Natural killer cell (primary cell): ENCODE measurements at regions not wholly inside any gene's neighbourhood (a gene's known extent, or its start where the extent isn't known, plus 50 kb on each side); places are given as distances from the start of the nearest gene placed in this dataset.
A peak's percentile ranks its signal among the peaks of the same experiment; 100 is the strongest.

Experiments used
- ATAC-seq, 3 donors: fragments of 150-1000 bp in 2 of 3; fragments of 200-7000 bp in 1 of 3; cut with Tn5 transposase; 1 replicate in 1 of 3; 2 replicates in 2 of 3; pipeline ENCODE4 v1.10.0; 2021; ENCODE audit warnings: mild to moderate bottlenecking in 2 of 3, moderate library complexity in 2 of 3
- DNase-seq, 2 donors: peaks; one replicate each; pipeline versions ENCODE4 v3.0.0 to v3.0.0-alpha.2; 2013 to 2021; ENCODE audit warnings: mixed read lengths in 1 of 2
- H3K27ac ChIP-seq: one replicate; pipeline ENCODE4 v1.5.1; 2013; ENCODE audit warnings: mild to moderate bottlenecking, low read length
- H3K27me3 ChIP-seq: one replicate; pipeline ENCODE4 v1.6.1; 2013; ENCODE audit warnings: low read length; ENCODE audit not compliant: control insufficient read depth, insufficient read depth
- H3K36me3 ChIP-seq: one replicate; pipeline ENCODE4 v1.6.1; 2013; ENCODE audit warnings: low read length; ENCODE audit not compliant: control insufficient read depth, insufficient read depth
- H3K4me1 ChIP-seq: one replicate; pipeline ENCODE4 v1.6.1; 2013; ENCODE audit warnings: low read length; ENCODE audit not compliant: control insufficient read depth, insufficient read depth
- H3K4me3 ChIP-seq: one replicate; pipeline ENCODE4 v1.5.1; 2013; ENCODE audit warnings: low read length
- H3K9me3 ChIP-seq: one replicate; pipeline ENCODE4 v1.6.1; 2013; ENCODE audit warnings: low read length; ENCODE audit not compliant: control insufficient read depth, insufficient read depth
- H3K27ac Mint-ChIP-seq, 2 donors: one replicate each; pipeline ENCODE4 v1.8.0; 2022; ENCODE audit warnings: mild to moderate bottlenecking in 2 of 2, mixed read lengths in 2 of 2, moderate library complexity in 1 of 2
- H3K27me3 Mint-ChIP-seq, 2 donors: one replicate each; pipeline ENCODE4 v1.8.0; 2022; ENCODE audit warnings: low read depth in 2 of 2, mixed read lengths in 2 of 2
- H3K36me3 Mint-ChIP-seq: one replicate; pipeline ENCODE4 v1.8.0; 2022; ENCODE audit warnings: mixed read lengths
- H3K4me1 Mint-ChIP-seq, 2 donors: one replicate each; pipeline ENCODE4 v1.8.0; 2022; ENCODE audit warnings: mixed read lengths in 2 of 2
- H3K4me3 Mint-ChIP-seq: one replicate; pipeline ENCODE4 v1.8.0; 2022; ENCODE audit warnings: mild to moderate bottlenecking, moderate library complexity, mixed read lengths
- H3K9me3 Mint-ChIP-seq, 2 donors: one replicate each; pipeline ENCODE4 v1.8.0; 2022; ENCODE audit warnings: mixed read lengths in 2 of 2
- CTCF ChIP-seq: fragments of 200-600 bp; IDR thresholded peaks from one replicate; pipeline ENCODE4 v1.8.0; 2022; ENCODE audit warnings: antibody characterized with exemption
- WGBS: methylation state at CpG from one replicate; pipeline ENCODE4 v1.1.7; 2013; ENCODE audit warnings: missing lambda C conversion rate; ENCODE audit not compliant: insufficient coverage; 5-methylcytosine and 5-hydroxymethylcytosine counted together
- intact Hi-C: fragments of 100-400 bp; cut with micrococcal nuclease; formaldehyde crosslinking; loops from one replicate; pipeline ENCODE4 v1.14.2; 2022

- H3K4me1 Mint-ChIP-seq, result peaks cover 21 to 25% of the 10 kb centered on the region in 2 donors
- no peaks in the 10 kb centered on the region for H3K27me3 Mint-ChIP-seq
- peak overlapping the region; percentile 29 to 70 for H3K27ac Mint-ChIP-seq
- Histone ChIP-seq H3K36me3 (no peaks in the 10 kb centered on the region), H3K27ac (no peak overlapping the region), H3K4me3 (no peak overlapping the region), H3K4me1 (peaks cover 3% of the 10 kb centered on the region), H3K9me3 (no peaks in the 10 kb centered on the region), H3K27me3 (no peaks in the 10 kb centered on the region)
- ATAC-seq, result peak; percentile 85 to 98 (median 93)
- intact Hi-C loops, result no loop called here
- peak overlapping the region; percentile 33 for H3K4me3 Mint-ChIP-seq
- no peak for TF ChIP-seq CTCF
- H3K36me3 Mint-ChIP-seq, result no peaks in the 10 kb centered on the region
- 11% methylated on average over 3 of the region's 3 CpGs for WGBS
- peak; percentile 28 to 35 for DNase-seq
- H3K9me3 Mint-ChIP-seq, result no peaks in the 10 kb centered on the region
These were observed 291.3 kb downstream of the RPAP3 start for GRCh38 chr12:47414511-47414910.

GRCh38 chr12:47413806-47414205 lies 292.0 kb downstream of the RPAP3 start:
- Mint-ChIP-seq H3K36me3 (no peaks in the 10 kb centered on the region), H3K27me3 (no peaks in the 10 kb centered on the region), H3K9me3 (no peaks in the 10 kb centered on the region), H3K4me1 (peaks cover 21 to 25% of the 10 kb centered on the region in 2 donors), H3K27ac (peak overlapping the region; percentile 29 to 70), H3K4me3 (no peak overlapping the region)
- Histone ChIP-seq H3K4me3 (no peak overlapping the region), H3K27ac (no peak overlapping the region), H3K27me3 (no peaks in the 10 kb centered on the region), H3K4me1 (peaks cover 3% of the 10 kb centered on the region), H3K9me3 (no peaks in the 10 kb centered on the region), H3K36me3 (no peaks in the 10 kb centered on the region)
- DNase-seq, result no peak
- no peak for ATAC-seq
- no peak for TF ChIP-seq CTCF
- intact Hi-C loops, result no loop called here

GRCh38 chr12:47412601-47413236 lies 293.1 kb downstream of the RPAP3 start:
- Histone ChIP-seq H3K9me3 (no peaks in the 10 kb centered on the region), H3K27me3 (no peaks in the 10 kb centered on the region), H3K36me3 (no peaks in the 10 kb centered on the region), H3K27ac (no peak overlapping the region), H3K4me1 (peaks cover 12% of the 10 kb centered on the region), H3K4me3 (no peak overlapping the region)
- no peaks in the 10 kb centered on the region for H3K27me3 Mint-ChIP-seq
- 77% methylated on average over 3 of the region's 3 CpGs for WGBS
- TF ChIP-seq CTCF, result no peak
- ATAC-seq (no peak), DNase-seq (no peak)
- no peaks in the 10 kb centered on the region for H3K9me3 Mint-ChIP-seq
- peak overlapping the region in 1 of 2 donors; percentile 29 for H3K27ac Mint-ChIP-seq
- no peaks in the 10 kb centered on the region for H3K36me3 Mint-ChIP-seq
- intact Hi-C loops, result no loop called here
- H3K4me3 Mint-ChIP-seq, result no peak overlapping the region
- peaks cover 21 to 25% of the 10 kb centered on the region in 2 donors for H3K4me1 Mint-ChIP-seq

GRCh38 chr12:47411966-47412365 lies 293.9 kb downstream of the RPAP3 start:
- H3K4me1 Mint-ChIP-seq, result peaks cover 21 to 25% of the 10 kb centered on the region in 2 donors
- intact Hi-C loops, result no loop called here
- Histone ChIP-seq H3K27me3 (no peaks in the 10 kb centered on the region), H3K27ac (no peak overlapping the region), H3K4me3 (no peak overlapping the region), H3K4me1 (peaks cover 12% of the 10 kb centered on the region), H3K9me3 (no peaks in the 10 kb centered on the region), H3K36me3 (no peaks in the 10 kb centered on the region)
- H3K36me3 Mint-ChIP-seq, result no peaks in the 10 kb centered on the region
- no peak for TF ChIP-seq CTCF
- no peak overlapping the region for H3K27ac Mint-ChIP-seq
- H3K4me3 Mint-ChIP-seq, result no peak overlapping the region
- ATAC-seq (no peak), DNase-seq (no peak)
- H3K9me3 Mint-ChIP-seq, result no peaks in the 10 kb centered on the region
- no peaks in the 10 kb centered on the region for H3K27me3 Mint-ChIP-seq
